NCI-H187 treated with DMSO at 0.1 percent for 48 hours (cell line): ENCODE measurements at regions not wholly inside any gene's neighbourhood (a gene's known extent, or its start where the extent isn't known, plus 50 kb on each side); places are given as distances from the start of the nearest gene placed in this dataset.

Experiments used
- DNase-seq: peaks from one replicate; lab custom pipeline; 2025; lab: John Stamatoyannopoulos, UW

DNA sequence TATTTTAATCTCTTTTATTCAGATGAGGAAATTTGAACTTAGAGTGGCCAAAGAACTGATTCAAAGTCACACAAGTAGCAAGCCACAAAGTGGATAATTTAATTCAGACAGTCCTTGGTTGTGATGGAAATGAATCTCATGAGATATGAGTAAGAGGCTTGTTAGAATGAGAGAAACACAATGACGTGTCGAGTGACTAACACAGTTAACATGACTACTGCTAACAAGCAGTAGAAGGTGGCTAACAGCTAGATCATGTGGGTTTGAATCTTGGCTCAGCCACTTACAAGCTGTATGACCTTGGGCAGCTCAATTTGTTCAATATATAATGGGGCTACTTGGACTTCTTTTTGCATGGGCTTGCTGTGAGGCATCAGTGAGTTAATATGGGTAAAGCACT is 104.5 kb upstream of the LMO4 start:
- DNase-seq, result no peak

GRCh38 chr1:87225171-87225570 is 103.5 kb upstream of the LMO4 start:
- no peak for DNase-seq

DNA sequence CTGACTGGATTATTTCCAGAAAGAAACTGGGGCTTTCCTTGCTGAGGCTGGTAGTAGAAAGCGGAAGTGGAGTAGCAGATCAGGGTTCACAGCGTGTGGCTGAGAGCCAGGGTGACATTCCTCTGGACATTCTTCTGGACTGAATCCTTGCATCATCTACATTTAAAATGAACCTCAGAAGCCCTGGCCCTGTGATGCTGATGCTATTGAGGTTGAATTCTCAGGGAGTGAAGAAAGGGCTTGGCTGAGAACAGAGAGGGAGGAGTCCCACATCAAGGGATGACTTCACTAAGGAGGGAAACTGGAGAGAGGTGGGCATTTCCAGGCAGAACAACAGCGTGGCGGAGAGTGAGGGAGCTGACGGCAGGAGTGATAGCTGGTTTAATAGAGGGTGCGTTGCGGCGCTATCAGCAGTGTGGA is 102.3 kb upstream of the LMO4 start:
- DNase-seq, result no peak

DNA sequence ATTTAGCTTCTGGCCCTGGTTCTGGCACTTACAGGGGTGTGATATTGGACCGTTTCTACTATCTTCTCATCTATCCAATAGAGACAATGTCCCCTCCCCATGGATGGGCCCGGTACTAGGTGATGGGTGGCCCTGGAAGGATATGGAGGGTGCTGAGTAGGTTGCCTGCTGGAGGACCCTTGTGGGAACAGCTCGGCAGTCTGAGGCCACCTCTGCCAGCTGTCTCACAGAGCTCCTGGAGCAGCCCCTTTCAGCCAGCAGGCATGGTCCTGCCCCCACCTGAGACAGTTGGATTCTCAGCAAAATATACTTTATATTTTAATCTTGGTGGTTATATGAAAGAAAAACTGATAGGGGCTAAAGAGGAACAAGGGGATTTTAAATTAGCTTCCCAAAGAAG is 101.0 kb upstream of the LMO4 start:
- DNase-seq, result no peak

GRCh38 chr1:87230501-87230900 is 98.2 kb upstream of the LMO4 start:
- no peak for DNase-seq

GRCh38 chr1:87231703-87232367 is 96.8 kb upstream of the LMO4 start:
- no peak for DNase-seq

- DNase-seq, result no peak
These were observed 92.1 kb upstream of the LMO4 start for GRCh38 chr1:87236585-87236984.

GRCh38 chr1:87239997-87240605 is 88.6 kb upstream of the LMO4 start:
- no peak for DNase-seq

- DNase-seq, result no peak
These were observed 87.9 kb upstream of the LMO4 start for GRCh38 chr1:87240661-87241285.

DNA sequence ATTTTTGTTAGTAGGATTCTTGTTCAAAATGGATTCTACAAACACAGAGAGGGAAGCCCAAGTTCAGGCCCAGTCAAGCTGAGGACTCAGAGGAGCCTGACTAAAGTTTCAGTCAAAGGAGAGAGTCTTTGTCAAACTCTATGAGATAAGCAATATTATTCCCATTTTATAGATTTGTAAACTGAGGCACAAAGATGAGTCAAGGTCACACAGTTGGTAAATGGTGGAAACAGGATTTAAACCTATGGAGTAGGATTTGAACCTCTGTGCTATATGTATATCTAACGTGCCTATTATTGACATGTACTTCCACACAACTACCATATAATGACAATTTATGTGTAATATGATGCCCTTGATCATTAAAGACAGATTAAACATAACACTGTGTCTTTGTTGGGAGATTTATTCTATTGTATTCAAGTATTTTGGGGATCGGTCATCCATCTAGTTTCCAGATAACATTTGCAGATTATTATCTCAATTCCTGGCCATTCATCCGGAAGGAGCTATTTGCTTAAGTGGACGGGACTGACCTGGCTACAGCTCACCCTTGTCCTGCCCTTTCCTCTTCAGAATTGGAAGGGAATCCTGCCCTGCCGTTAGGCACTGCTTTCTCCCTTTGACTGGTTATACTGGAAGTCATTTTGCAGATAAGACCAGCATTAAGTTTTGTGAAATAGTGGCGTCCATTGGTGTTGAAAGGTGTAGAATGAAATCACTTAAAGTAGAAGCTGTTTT is 86.1 kb upstream of the LMO4 start:
- no peak for DNase-seq

- DNase-seq, result no peak
These were observed 85.1 kb upstream of the LMO4 start for GRCh38 chr1:87243573-87243972.

GRCh38 chr1:87246436-87246835 is 82.2 kb upstream of the LMO4 start:
- DNase-seq, result no peak

DNA sequence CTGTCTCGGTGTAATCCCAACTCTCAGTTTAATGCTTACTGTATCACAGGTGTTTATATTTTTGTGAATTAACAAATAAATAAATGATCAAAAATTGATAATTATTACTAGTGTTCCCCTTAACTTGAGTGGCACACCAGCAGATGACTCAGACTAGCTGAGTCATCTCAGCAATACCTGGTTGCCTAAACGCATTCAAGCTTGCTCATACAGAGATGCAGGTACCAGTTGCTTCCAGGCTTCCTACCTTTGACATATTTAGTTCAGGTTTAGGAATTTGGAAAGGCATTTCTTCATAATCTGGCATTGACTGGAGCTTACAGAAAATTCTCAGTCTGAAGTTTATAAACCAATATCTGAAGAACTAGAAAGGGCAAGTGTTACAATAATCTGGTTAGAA is 78.9 kb upstream of the LMO4 start:
- no peak for DNase-seq

DNA sequence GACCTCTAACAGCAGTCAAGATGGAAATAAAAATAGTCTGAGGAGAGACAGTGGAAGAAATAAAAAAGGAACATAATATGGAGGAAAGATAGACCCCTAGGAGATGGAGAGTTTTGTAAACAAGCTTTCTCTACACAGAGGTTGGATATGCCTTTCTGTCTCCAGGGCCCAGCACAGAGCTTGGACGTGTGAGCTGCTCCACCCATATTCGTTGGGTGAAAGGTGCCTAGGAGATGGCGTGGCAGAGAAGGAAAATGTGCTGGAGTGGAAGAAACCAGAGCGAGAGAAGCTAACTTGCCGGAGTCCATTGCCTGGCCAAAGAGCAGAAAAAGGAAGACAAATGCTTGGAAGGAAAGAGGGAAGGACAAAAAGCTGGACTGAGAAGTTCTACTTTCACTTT is 78.3 kb upstream of the LMO4 start:
- no peak for DNase-seq

- no peak for DNase-seq
These were observed 76.3 kb upstream of the LMO4 start for GRCh38 chr1:87252406-87252805.

DNA sequence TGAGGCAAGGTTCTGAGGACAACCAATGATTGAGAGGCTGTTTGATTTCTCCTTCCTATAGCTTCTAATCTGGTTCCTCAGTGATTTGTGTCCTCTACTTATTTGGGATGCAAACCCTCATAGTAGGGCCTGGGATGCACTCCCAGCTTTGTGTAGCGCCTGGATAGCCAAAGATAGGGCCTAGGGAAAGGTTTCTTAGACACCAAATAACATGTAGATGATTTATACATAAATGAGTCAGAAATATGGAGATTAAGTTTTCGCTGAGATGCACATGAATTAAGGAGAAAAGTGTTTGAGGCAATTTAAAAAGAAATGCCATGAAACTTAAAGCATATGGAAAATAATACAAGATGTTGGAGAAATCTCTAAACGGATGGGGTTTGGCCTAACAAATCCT is 66.0 kb upstream of the LMO4 start:
- DNase-seq, result no peak

DNA sequence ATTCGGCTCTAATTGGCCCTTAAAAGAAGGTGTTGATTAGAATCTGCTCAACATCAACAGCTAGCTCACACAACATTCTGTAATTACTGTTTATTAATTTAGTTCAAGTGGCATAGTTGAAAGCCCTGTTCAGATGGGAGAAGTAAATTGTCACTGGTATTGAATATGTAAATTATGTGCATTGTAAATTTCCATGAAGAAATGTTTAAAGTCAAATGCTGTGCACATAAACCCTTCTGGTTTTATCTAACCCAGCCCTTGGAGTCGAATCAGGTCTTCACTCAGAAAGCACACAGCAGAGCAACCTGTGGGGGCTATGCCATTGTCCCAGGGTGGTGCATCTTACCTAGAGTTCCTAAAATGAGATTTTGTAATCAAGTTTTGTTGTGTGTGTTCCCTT is 65.4 kb upstream of the LMO4 start:
- DNase-seq, result no peak

DNA sequence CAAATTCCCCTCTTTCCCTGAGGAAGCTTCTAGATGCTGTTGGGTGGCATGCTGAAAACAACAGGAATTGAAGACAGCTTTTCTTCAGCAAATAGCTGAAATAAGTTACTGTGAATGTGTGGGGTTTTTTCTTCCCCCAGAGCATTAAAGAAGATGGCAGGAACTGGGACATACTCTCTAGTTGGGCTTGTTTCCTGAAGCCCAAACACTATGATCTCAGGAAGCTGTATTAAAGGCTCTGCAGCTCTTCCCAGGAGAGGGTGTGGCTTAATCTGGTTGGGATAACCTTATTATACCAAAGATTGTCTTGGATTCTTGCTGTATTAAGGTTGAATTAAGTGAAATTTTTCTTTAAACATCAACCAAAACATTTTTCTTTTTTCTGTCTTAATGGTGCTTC is 64.9 kb upstream of the LMO4 start:
- DNase-seq, result no peak

DNA sequence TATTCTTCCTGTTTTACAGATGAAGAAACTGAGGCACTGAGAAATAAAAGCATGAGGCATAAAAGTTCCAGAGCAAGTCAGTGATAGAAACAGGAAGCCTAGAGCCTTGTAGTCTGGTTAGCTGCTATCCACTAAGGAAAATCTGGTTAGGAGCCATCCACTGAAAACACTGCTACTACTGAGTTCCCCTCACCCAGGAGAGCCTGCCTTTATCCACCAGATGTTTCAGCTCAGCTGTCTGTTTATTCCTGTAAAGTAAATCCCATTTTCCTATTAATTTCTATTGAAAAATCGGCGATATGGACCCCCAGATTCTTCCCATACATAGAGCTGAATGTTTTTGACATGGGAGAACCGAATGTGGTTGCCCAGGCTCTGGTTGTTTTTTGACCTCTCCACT is 63.7 kb upstream of the LMO4 start:
- no peak for DNase-seq

DNA sequence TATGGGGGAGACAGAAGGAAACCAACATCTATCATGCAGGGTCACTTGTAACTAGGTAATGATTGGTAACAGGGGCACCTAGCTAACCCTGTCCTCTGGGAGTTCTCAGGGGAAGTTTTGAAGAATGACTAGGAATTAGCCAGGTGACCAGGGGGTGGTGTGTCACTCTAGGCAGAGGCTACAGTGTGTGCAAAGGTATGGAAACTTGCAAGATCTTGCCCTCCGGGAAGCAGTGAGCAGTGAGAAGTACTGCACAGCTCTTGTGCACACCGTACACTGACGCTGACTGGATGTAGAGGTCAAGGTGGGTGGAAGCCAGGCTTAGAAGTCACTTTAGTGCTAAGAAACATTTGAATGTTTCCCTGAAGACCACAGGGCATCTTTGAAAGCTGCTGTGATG is 62.9 kb upstream of the LMO4 start:
- no peak for DNase-seq

GRCh38 chr1:87268111-87268510 is 60.6 kb upstream of the LMO4 start:
- DNase-seq, result no peak

DNA sequence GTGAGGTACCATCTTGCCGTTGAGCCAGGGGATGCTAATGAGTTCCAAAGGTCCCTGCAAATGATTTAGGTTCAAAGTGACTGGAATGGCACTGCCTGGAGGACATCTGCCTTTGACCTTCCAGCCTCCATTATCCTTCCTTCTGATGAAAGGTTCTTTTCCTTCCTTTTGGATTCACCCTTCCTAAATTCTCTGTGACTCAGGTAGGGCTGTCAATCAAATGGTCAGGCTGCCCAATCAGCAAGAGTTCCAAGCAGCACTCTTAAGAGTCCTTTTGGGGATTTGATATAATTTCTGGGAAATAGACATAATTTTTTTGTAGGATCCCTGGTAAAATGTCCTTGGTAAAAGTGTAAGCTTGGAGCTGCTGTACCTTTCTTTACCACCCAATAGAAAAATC is 58.8 kb upstream of the LMO4 start:
- no peak for DNase-seq

DNA sequence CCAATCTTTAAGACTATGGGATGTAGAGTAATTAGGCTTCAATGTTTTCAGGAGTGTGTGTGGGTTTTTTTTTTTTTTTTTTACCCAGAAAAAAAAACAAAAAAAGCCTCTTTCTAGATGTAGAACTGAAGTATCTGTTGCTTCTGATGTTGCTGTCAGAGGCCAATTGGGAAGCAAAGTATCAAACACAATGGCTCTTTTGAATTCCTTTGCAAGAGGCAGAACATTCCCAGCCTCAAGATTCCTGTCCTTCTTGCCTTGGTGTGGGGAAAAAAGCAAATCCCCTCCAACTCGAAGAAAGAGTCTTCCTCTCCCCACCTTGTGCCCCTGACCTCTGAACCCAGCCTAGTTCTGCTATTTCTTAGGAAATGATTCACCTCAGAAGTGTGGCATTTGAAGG is 55.4 kb upstream of the LMO4 start:
- no peak for DNase-seq
